H9 (cell line): ENCODE measurements at regions not wholly inside any gene's neighbourhood (a gene's known extent, or its start where the extent isn't known, plus 50 kb on each side); places are given as distances from the start of the nearest gene placed in this dataset.

Experiments used
- DNase-seq: peaks from one replicate; pipeline ENCODE4 v3.0.0-alpha.2; 2017
- H2AFZ ChIP-seq: one replicate; pipeline ENCODE4 v1.6.1; 2013; ENCODE audit warnings: mild to moderate bottlenecking, low read length, control low read depth, moderate library complexity
- H2AK5ac ChIP-seq: 2 replicates; pipeline ENCODE4 v1.6.1; 2013; ENCODE audit warnings: low read length, control low read depth, mixed read lengths; ENCODE audit not compliant: insufficient read length
- H2BK120ac ChIP-seq: one replicate; pipeline ENCODE4 v1.6.1; 2013; ENCODE audit warnings: low read depth, mild to moderate bottlenecking, low read length, control low read depth, inconsistent platforms; ENCODE audit not compliant: poor library complexity, severe bottlenecking
- H2BK12ac ChIP-seq: 2 replicates; pipeline ENCODE4 v1.6.1; 2013; ENCODE audit warnings: low read length, control low read depth, mixed read lengths, low read depth; ENCODE audit not compliant: insufficient read length
- H2BK15ac ChIP-seq: 2 replicates; pipeline ENCODE4 v1.6.1; 2013; ENCODE audit warnings: low read depth, low read length, control low read depth
- H2BK20ac ChIP-seq: one replicate; pipeline ENCODE4 v1.6.1; 2013; ENCODE audit warnings: low read depth, mild to moderate bottlenecking, low read length, control low read depth, inconsistent platforms; ENCODE audit not compliant: poor library complexity, severe bottlenecking
- H2BK5ac ChIP-seq: 2 replicates; pipeline ENCODE4 v1.6.1; 2013; ENCODE audit warnings: low read length, control low read depth, mixed read lengths; ENCODE audit not compliant: insufficient read length
- H3K14ac ChIP-seq: 2 replicates; pipeline ENCODE4 v1.6.1; 2013; ENCODE audit warnings: low read length, control low read depth; ENCODE audit not compliant: insufficient read depth
- H3K18ac ChIP-seq: 2 replicates; pipeline ENCODE4 v1.6.1; 2013; ENCODE audit warnings: low read depth, mild to moderate bottlenecking, mixed read lengths, low read length, control low read depth; ENCODE audit not compliant: insufficient read length
- H3K23ac ChIP-seq: 2 replicates; pipeline ENCODE4 v1.6.1; 2013; ENCODE audit warnings: low read length, control low read depth, mixed read lengths, low read depth; ENCODE audit not compliant: insufficient read length
- H3K23me2 ChIP-seq: 2 replicates; pipeline ENCODE4 v1.6.1; 2013; ENCODE audit warnings: low read depth, mild to moderate bottlenecking, mixed read lengths, low read length, control low read depth; ENCODE audit not compliant: insufficient read length, poor library complexity, severe bottlenecking
- H3K27ac ChIP-seq: 2 replicates; pipeline ENCODE4 v1.5.1; 2013; ENCODE audit warnings: low read length, control low read depth, mixed read lengths, low read depth; ENCODE audit not compliant: insufficient read length
- H3K27me3 ChIP-seq: 2 replicates; pipeline ENCODE4 v1.6.1; 2013; ENCODE audit warnings: low read length, control low read depth, inconsistent platforms; ENCODE audit not compliant: insufficient read depth
- H3K4ac ChIP-seq: 2 replicates; pipeline ENCODE4 v1.6.1; 2013; ENCODE audit warnings: low read depth, mild to moderate bottlenecking, control low read depth, inconsistent platforms, low read length, moderate library complexity
- H3K4me1 ChIP-seq: 2 replicates; pipeline ENCODE4 v1.6.1; 2013; ENCODE audit warnings: low read length, control low read depth, inconsistent platforms; ENCODE audit not compliant: insufficient read depth
- H3K4me2 ChIP-seq: 2 replicates; pipeline ENCODE4 v1.6.1; 2013; ENCODE audit warnings: low read length, control low read depth, mixed read lengths; ENCODE audit not compliant: insufficient read length, insufficient read depth
- H3K56ac ChIP-seq: 2 replicates; pipeline ENCODE4 v1.6.1; 2013; ENCODE audit warnings: low read depth, mild to moderate bottlenecking, mixed read lengths, low read length, control low read depth; ENCODE audit not compliant: insufficient read length
- H3K79me1 ChIP-seq: 2 replicates; pipeline ENCODE4 v1.6.1; 2013; ENCODE audit warnings: low read depth, mild to moderate bottlenecking, moderate library complexity, low read length, control low read depth, inconsistent platforms; ENCODE audit not compliant: insufficient read depth, poor library complexity, severe bottlenecking
- H3K79me2 ChIP-seq: 2 replicates; pipeline ENCODE4 v1.6.1; 2013; ENCODE audit warnings: low read length, control low read depth, inconsistent platforms; ENCODE audit not compliant: insufficient read depth
- H3K9ac ChIP-seq: 2 replicates; pipeline ENCODE4 v1.6.1; 2013; ENCODE audit warnings: low read length, control low read depth, mixed read lengths; ENCODE audit not compliant: insufficient read length; ENCODE audit errors: extremely low read depth
- H3K9me3 ChIP-seq: one replicate; pipeline ENCODE4 v1.6.1; 2013; ENCODE audit warnings: low read depth, low read length, inconsistent platforms; ENCODE audit not compliant: control insufficient read depth
- H3T11ph ChIP-seq: one replicate; pipeline ENCODE4 v1.6.1; 2013; ENCODE audit warnings: mild to moderate bottlenecking, low read length, control low read depth, inconsistent platforms
- H4K20me1 ChIP-seq: one replicate; pipeline ENCODE4 v1.6.1; 2013; ENCODE audit not compliant: control insufficient read depth, insufficient read length, insufficient read depth
- H4K5ac ChIP-seq: 2 replicates; pipeline ENCODE4 v1.6.1; 2013; ENCODE audit warnings: low read depth, mild to moderate bottlenecking, mixed read lengths, low read length, control low read depth; ENCODE audit not compliant: insufficient read length
- H4K8ac ChIP-seq: replicated peaks from 2 replicates; pipeline ENCODE4 v1.6.1; 2013; ENCODE audit warnings: low read length, control low read depth, mixed read lengths, low read depth; ENCODE audit not compliant: insufficient read length
- H4K91ac ChIP-seq: 2 replicates; pipeline ENCODE4 v1.6.1; 2013; ENCODE audit warnings: low read depth, mild to moderate bottlenecking, moderate library complexity, mixed read lengths, low read length, control low read depth; ENCODE audit not compliant: insufficient read length
- H3K27ac Mint-ChIP-seq, 3 experiments: 2 replicates in 2 of 3; 3 replicates in 1 of 3; pipeline ENCODE4 v1.8.0; 2020 to 2021; ENCODE audit warnings: mixed read lengths in 3 of 3, mild to moderate bottlenecking in 1 of 3, moderate library complexity in 1 of 3
- H3K27me3 Mint-ChIP-seq: 2 replicates; pipeline ENCODE4 v1.8.0; 2021; ENCODE audit warnings: low read depth, mild to moderate bottlenecking, moderate library complexity, mixed read lengths
- H3K36me3 Mint-ChIP-seq, 3 experiments: 2 replicates in 2 of 3; 3 replicates in 1 of 3; pipeline ENCODE4 v1.8.0; 2020 to 2021; ENCODE audit warnings: low read depth in 3 of 3, mixed read lengths in 3 of 3; ENCODE audit not compliant: insufficient read depth in 1 of 3
- H3K4me1 Mint-ChIP-seq, 2 experiments: 2 replicates each; pipeline ENCODE4 v1.8.0; 2020; ENCODE audit warnings: mixed read lengths in 2 of 2
- H3K4me3 Mint-ChIP-seq, 2 experiments: 2 replicates in 1 of 2; 3 replicates in 1 of 2; pipeline ENCODE4 v1.8.0; 2020 to 2021; ENCODE audit warnings: mild to moderate bottlenecking in 2 of 2, mixed read lengths in 2 of 2, moderate library complexity in 1 of 2
- H3K9me3 Mint-ChIP-seq, 2 experiments: 2 replicates in 1 of 2; 3 replicates in 1 of 2; pipeline ENCODE4 v1.8.0; 2020; ENCODE audit warnings: mild to moderate bottlenecking in 2 of 2, mixed read lengths in 2 of 2, moderate library complexity in 1 of 2
- CTCF ChIP-seq: fragments of 200-600 bp; sonication (generic); conservative IDR thresholded peaks from 3 replicates; pipeline ENCODE4 v1.8.0; 2021; ENCODE audit warnings: antibody characterized with exemption, mild to moderate bottlenecking
- WGBS: extraction: QIAGEN DNeasy Blood & Tissue Kit; methylation state at CpG from one replicate; pipeline ENCODE4 v1.1.7; 2013; ENCODE audit warnings: missing lambda C conversion rate, low lambda C conversion rate, mixed read lengths; ENCODE audit not compliant: insufficient read length; ENCODE audit errors: extremely low coverage; 5-methylcytosine and 5-hydroxymethylcytosine counted together

DNA sequence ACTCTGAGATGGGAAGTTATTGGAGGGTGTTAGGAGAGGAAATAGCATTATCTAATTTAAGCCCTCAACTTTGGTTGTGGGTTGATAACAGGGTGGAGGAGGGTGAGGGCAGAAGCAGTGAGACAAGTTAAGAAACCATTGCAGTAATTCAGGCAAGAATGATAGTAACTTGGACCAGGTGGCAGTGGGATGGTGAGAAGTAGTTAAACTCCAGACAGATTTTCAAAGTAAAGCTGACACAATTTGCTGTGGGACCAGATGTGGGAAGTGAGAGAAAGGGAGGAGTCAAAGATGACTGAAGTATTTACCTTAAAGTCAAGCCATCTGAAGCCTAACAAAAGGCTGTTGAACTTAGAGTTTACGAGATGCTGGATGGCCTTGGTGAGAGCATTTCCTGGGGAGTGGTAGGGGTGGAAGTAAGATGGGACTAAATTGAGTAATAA is 163.2 kb upstream of the KLF7 start:
- Histone ChIP-seq H3K18ac (no peak overlapping the region), H2BK15ac (no peak overlapping the region), H3K23me2 (no peaks in the 10 kb centered on the region), H3K56ac (no peak overlapping the region), H2AK5ac (no peak overlapping the region), H3K4ac (no peak overlapping the region), H3K79me1 (no peaks in the 10 kb centered on the region), H2BK5ac (no peak overlapping the region), H3K14ac (no peak overlapping the region), H3K9ac (no peak overlapping the region), H2AFZ (no peak overlapping the region), H4K20me1 (no peaks in the 10 kb centered on the region), H3K4me1 (peaks cover 2% of the 10 kb centered on the region; the same call in 1 of the 2 replicates), H2BK12ac (no peak overlapping the region), H3K27me3 (no peaks in the 10 kb centered on the region), H4K5ac (no peak overlapping the region), H3K79me2 (no peaks in the 10 kb centered on the region), H3T11ph (no peak overlapping the region), H2BK120ac (no peak overlapping the region), H2BK20ac (no peak overlapping the region), H3K27ac (no peak overlapping the region), H3K9me3 (no peaks in the 10 kb centered on the region), H3K23ac (no peak overlapping the region), H4K8ac (no peak overlapping the region), H3K4me2 (no peak overlapping the region), H4K91ac (no peak overlapping the region)
- TF ChIP-seq CTCF = no peak
- Mint-ChIP-seq H3K27ac (no peak overlapping the region), H3K36me3 (no peaks in the 10 kb centered on the region), H3K4me1 (peaks cover 26 to 29% of the 10 kb centered on the region in 2 experiments), H3K4me3 (no peak overlapping the region), H3K9me3 (no peaks in the 10 kb centered on the region), H3K27me3 (no peaks in the 10 kb centered on the region)
- WGBS = no CpG with 5 or more reads among the region's 1 CpG
- DNase-seq = no peak
